GM13977 (cell line): ENCODE measurements at regions not wholly inside any gene's neighbourhood (a gene's known extent, or its start where the extent isn't known, plus 50 kb on each side); places are given as distances from the start of the nearest gene placed in this dataset.

Experiments
- DNase-seq: peaks from one replicate; pipeline ENCODE4 v3.0.0; 2012; ENCODE audit warnings: low spot score
- CTCF ChIP-seq: IDR thresholded peaks from 2 replicates; pipeline ENCODE4 v1.5.1; 2012; ENCODE audit warnings: mild to moderate bottlenecking, control low read depth; ENCODE audit not compliant: insufficient read depth; ENCODE audit errors: extremely low read depth, missing control alignments
- in situ Hi-C: fragments of 300-500 bp; cut with MboI; formaldehyde crosslinking; loops from one replicate; pipeline ENCODE4 v1.12.0; 2022; ENCODE audit warnings: low sequenced_read_pairs, low pct_unique_long_range_greater_than_20kb, mixed read lengths, inconsistent platforms; ENCODE audit not compliant: unreplicated experiment

GRCh38 chr9:103992938-103993579 is 101.0 kb upstream of the SMC2 start:
- TF ChIP-seq CTCF = no peak
- no peak for DNase-seq
- in situ Hi-C loops = no loop called here

DNA sequence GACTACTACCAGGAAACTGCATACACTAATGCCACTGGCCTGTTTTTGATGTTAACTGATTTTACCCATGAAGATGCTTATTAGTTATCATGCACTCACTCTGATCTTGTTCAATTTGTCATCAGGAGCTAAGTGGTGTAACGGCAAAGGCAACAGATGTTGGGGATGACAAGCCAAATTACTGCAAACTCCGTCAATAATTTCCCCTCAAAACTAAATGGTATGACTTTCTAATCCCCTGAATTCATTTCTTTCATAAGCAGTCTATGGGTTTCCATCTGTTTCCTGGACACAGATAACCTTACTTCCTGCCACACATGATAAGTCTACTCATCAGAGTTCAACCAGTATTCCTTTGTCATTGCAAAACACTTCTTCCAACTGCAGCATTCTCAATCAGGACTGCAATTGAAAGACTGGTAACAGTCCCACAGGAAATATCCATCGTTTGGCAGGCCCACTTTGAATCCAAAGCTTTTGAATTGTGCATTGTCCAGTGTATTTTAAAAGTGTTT is 96.2 kb upstream of the SMC2 start:
- in situ Hi-C loops = no loop called here
- DNase-seq = no peak
- no peak for TF ChIP-seq CTCF

- no peak for DNase-seq
- no peak for TF ChIP-seq CTCF
- in situ Hi-C loops = no loop called here
These were observed 94.6 kb upstream of the SMC2 start for GRCh38 chr9:103999375-104000062.

DNA sequence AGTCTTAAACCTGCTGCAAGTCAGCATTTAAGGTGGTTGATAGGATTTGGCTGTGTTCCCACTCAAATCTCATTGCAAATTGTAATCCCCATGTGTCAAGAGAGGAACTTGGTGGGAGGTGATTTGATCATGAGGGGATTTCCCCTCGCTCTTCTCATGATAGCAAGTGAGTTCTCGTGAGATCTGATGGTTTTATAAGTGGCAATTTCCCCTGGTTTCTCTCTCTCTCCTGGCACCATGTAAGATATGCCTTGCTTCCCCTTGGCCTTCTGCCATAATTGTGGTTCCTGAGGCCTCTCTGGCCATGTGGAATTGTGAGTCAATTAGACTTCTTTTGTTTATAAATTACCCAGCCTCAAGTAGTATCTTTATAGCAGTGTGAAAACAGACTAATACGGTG is 84.3 kb upstream of the SMC2 start:
- in situ Hi-C loops = no loop called here
- DNase-seq = no peak
- TF ChIP-seq CTCF = no peak

DNA sequence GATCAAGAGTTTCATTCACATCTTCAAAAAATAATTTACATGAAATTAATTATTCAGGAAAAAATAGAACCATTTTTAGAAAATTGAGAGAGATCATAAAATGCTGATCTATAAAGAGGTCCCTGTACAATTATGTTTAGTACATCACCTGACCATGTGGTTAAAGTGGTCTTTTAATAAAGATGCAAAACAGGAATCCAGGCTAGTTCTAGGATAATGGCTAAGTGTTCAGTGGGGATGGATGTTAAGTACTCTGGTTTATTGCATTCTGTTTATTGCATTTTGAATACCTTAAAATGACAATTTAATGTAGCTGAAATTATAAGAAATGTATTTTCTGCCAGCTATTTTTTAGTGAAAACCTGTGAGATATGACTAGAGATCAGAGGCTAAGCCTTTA is 72.0 kb upstream of the SMC2 start:
- DNase-seq = no peak
- in situ Hi-C loops = no loop called here
- no peak for TF ChIP-seq CTCF

DNA sequence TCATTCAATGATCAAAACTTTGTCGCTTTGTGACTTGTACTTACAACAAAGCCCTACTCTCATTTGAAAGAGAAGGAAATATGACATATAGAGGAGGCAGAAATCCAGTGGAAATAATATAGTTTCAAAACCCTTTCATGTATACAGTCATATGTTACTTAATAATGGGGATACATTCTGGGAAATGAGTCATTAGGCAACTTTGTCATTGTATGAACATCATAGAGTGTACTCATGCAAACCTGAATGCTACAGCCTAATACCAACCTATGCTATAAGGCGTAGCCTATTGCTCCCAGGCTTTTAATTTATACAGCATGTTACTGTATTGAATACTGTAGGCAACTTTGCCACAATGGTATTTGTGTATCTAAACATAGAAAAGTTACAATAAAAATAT is 69.0 kb upstream of the SMC2 start:
- no peak for TF ChIP-seq CTCF
- no peak for DNase-seq
- in situ Hi-C loops = no loop called here
